Thyroid gland (tissue), 4 donors: ENCODE measurements at regions not wholly inside any gene's neighbourhood (a gene's known extent, or its start where the extent isn't known, plus 50 kb on each side); places are given as distances from the start of the nearest gene placed in this dataset.

Source experiments
- POLR2A ChIP-seq, 2 donors: fragments of 450-650 bp; IDR thresholded peaks; one replicate each; pipeline ENCODE4 v1.6.1; 2017; ENCODE audit warnings: antibody characterized with exemption in 2 of 2, mild to moderate bottlenecking in 2 of 2, moderate library complexity in 1 of 2
- TF ChIP-seq, protein P1 (sequence below), 6 experiments: fragments of 200-600 bp in 3 of 6; fragments of 450-650 bp in 3 of 6; sonication (generic) in 3 of 6; IDR thresholded peaks; one replicate each; pipeline ENCODE4 v1.5.1; 2016 to 2019; ENCODE audit warnings: antibody characterized with exemption in 6 of 6, mild to moderate bottlenecking in 2 of 6, inconsistent platforms in 1 of 6, moderate library complexity in 1 of 6

- TF ChIP-seq, protein P1, sequence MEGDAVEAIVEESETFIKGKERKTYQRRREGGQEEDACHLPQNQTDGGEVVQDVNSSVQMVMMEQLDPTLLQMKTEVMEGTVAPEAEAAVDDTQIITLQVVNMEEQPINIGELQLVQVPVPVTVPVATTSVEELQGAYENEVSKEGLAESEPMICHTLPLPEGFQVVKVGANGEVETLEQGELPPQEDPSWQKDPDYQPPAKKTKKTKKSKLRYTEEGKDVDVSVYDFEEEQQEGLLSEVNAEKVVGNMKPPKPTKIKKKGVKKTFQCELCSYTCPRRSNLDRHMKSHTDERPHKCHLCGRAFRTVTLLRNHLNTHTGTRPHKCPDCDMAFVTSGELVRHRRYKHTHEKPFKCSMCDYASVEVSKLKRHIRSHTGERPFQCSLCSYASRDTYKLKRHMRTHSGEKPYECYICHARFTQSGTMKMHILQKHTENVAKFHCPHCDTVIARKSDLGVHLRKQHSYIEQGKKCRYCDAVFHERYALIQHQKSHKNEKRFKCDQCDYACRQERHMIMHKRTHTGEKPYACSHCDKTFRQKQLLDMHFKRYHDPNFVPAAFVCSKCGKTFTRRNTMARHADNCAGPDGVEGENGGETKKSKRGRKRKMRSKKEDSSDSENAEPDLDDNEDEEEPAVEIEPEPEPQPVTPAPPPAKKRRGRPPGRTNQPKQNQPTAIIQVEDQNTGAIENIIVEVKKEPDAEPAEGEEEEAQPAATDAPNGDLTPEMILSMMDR (IDR thresholded peaks at IDR 0.05) = no peak
- no peak for TF ChIP-seq POLR2A (IDR thresholded peaks at IDR 0.05)
Measured at GRCh38 chr5:38725371-38725865, 120.4 kb upstream of the OSMR start.
